ENCODE measurements at regions not wholly inside any gene's neighbourhood (a gene's known extent, or its start where the extent isn't known, plus 50 kb on each side); places are given as distances from the start of the nearest gene placed in this dataset.

GRCh38 chr4:103802766-103803165, 83.0 kb upstream of the TACR3 start:
- TF ChIP-seq EZH2phosphoT487 (IDR thresholded peaks at IDR 0.05; ENCODE audit: borderline replicate concordance, low read length) (no peak), CTCF (conservative IDR thresholded peaks at IDR 0.05; ENCODE audit: low read depth, low read length) (0 out of 2 replicates have a peak, but pooled peaks have one; percentile 13)

Measured in PC-3 (cell line).